CD4-positive, CD25-positive, alpha-beta regulatory T cell (primary cell): ENCODE measurements at regions not wholly inside any gene's neighbourhood (a gene's known extent, or its start where the extent isn't known, plus 50 kb on each side); places are given as distances from the start of the nearest gene placed in this dataset.

ENCODE experiments used
- ATAC-seq, 2 donors: fragments of 150-1000 bp; cut with Tn5 transposase; one replicate each; pipeline ENCODE4 v1.10.0; 2021; ENCODE audit warnings: low read depth in 2 of 2, moderate number of reproducible peaks in 2 of 2, moderate library complexity in 1 of 2
- DNase-seq, 3 donors: peaks; one replicate each; pipeline versions ENCODE4 v3.0.0 to v3.0.0-alpha.2; 2012 to 2022; ENCODE audit warnings: mixed read lengths in 1 of 3
- H3K27ac ChIP-seq: one replicate; pipeline ENCODE4 v1.7.0; 2013; ENCODE audit warnings: mild to moderate bottlenecking, low read length; ENCODE audit not compliant: insufficient read depth, poor library complexity, severe bottlenecking
- H3K27me3 ChIP-seq: one replicate; pipeline ENCODE4 v1.7.0; 2013; ENCODE audit warnings: low read length; ENCODE audit not compliant: control insufficient read depth, insufficient read depth
- H3K36me3 ChIP-seq: one replicate; pipeline ENCODE4 v1.7.0; 2013; ENCODE audit warnings: mild to moderate bottlenecking, low read length, moderate library complexity; ENCODE audit not compliant: control insufficient read depth, insufficient read depth
- H3K4me1 ChIP-seq: 2 replicates; pipeline ENCODE4 v1.7.0; 2013; ENCODE audit warnings: mild to moderate bottlenecking, low read length; ENCODE audit not compliant: insufficient read depth, control insufficient read depth, poor library complexity, severe bottlenecking
- H3K4me3 ChIP-seq: one replicate; pipeline ENCODE4 v1.7.0; 2013; ENCODE audit warnings: low read depth, mild to moderate bottlenecking, low read length, moderate library complexity
- H3K9me3 ChIP-seq, 2 experiments: 1 replicate in 1 of 2; 2 replicates in 1 of 2; pipeline ENCODE4 v1.7.0; 2013; ENCODE audit warnings: low read length in 2 of 2, mild to moderate bottlenecking in 1 of 2, moderate library complexity in 1 of 2; ENCODE audit not compliant: control insufficient read depth in 2 of 2
- H3K27ac Mint-ChIP-seq, 3 donors: one replicate each; pipeline ENCODE4 v1.8.0; 2020 to 2022; ENCODE audit warnings: mild to moderate bottlenecking in 3 of 3, mixed read lengths in 3 of 3, moderate library complexity in 2 of 3
- H3K27me3 Mint-ChIP-seq: one replicate; pipeline ENCODE4 v1.8.0; 2022; ENCODE audit warnings: mild to moderate bottlenecking, mixed read lengths
- H3K36me3 Mint-ChIP-seq: one replicate; pipeline ENCODE4 v1.8.0; 2020; ENCODE audit warnings: mixed read lengths
- H3K4me1 Mint-ChIP-seq, 4 donors: one replicate each; pipeline ENCODE4 v1.8.0; 2020 to 2022; ENCODE audit warnings: mixed read lengths in 4 of 4, mild to moderate bottlenecking in 1 of 4
- H3K4me3 Mint-ChIP-seq, 4 donors: one replicate each; pipeline ENCODE4 v1.8.0; 2020 to 2022; ENCODE audit warnings: mild to moderate bottlenecking in 4 of 4, mixed read lengths in 4 of 4, moderate library complexity in 3 of 4
- H3K9me3 Mint-ChIP-seq, 7 donors: one replicate each; pipeline ENCODE4 v1.8.0; 2020 to 2022; ENCODE audit warnings: mixed read lengths in 7 of 7, mild to moderate bottlenecking in 3 of 7, moderate library complexity in 2 of 7

DNA sequence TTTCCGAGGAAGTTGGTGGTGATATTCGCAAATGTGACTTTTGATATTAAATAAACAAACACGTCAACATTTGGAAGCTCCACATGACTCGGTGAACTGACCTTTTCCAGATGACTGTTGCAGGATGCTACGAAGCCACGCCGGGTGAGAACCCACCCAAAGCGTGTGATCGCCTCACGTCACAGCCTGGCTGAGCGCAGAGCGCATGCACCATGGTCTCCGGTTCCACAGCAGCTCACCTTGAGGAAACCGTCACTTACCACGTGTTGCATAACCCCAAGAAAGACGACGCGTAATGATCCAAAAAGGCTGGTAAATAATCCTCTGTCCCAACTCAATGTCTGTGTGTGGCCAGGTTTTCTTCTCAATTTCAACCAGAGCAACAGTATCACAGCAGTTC, 64.5 kb upstream of the CTDP1 start:
- Mint-ChIP-seq H3K4me1 (no peaks in the 10 kb centered on the region), H3K27me3 (no peaks in the 10 kb centered on the region), H3K4me3 (no peak overlapping the region), H3K27ac (no peak overlapping the region), H3K36me3 (no peaks in the 10 kb centered on the region), H3K9me3 (no peaks in the 10 kb centered on the region)
- no peaks in the 10 kb centered on the region for H3K4me1 ChIP-seq
- no peaks in the 10 kb centered on the region for H3K36me3 ChIP-seq
- no peak for DNase-seq
- no peaks in the 10 kb centered on the region for H3K27me3 ChIP-seq
- H3K27ac ChIP-seq = no peak overlapping the region
- H3K4me3 ChIP-seq = no peak overlapping the region
- H3K9me3 ChIP-seq = no peaks in the 10 kb centered on the region
- no peak for ATAC-seq

DNA sequence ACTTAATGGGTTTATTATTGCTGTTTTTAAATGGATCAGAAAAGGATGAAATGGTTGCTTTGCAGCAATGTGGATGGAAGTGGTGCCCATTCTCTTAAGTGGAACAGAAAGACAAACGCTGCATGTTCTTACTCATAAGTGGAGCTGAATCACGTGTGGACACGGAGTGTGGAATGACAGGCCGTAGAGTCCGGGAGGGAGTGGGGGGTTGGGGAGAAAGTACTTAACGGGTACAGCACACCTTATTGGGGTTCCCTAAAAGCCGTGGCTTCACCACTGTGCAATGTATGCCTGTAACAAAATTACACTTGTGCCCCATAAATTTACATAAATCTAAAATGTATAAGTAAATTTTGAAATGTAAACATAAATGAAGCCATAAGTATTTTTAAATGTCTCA, 64.0 kb upstream of the CTDP1 start:
- Mint-ChIP-seq H3K9me3 (no peaks in the 10 kb centered on the region), H3K27ac (no peak overlapping the region), H3K4me1 (no peaks in the 10 kb centered on the region), H3K4me3 (no peak overlapping the region), H3K27me3 (no peaks in the 10 kb centered on the region), H3K36me3 (no peaks in the 10 kb centered on the region)
- Histone ChIP-seq H3K36me3 (no peaks in the 10 kb centered on the region), H3K27ac (no peak overlapping the region), H3K4me3 (no peak overlapping the region), H3K4me1 (no peaks in the 10 kb centered on the region), H3K27me3 (no peaks in the 10 kb centered on the region), H3K9me3 (no peaks in the 10 kb centered on the region)
- DNase-seq = no peak
- no peak for ATAC-seq

DNA sequence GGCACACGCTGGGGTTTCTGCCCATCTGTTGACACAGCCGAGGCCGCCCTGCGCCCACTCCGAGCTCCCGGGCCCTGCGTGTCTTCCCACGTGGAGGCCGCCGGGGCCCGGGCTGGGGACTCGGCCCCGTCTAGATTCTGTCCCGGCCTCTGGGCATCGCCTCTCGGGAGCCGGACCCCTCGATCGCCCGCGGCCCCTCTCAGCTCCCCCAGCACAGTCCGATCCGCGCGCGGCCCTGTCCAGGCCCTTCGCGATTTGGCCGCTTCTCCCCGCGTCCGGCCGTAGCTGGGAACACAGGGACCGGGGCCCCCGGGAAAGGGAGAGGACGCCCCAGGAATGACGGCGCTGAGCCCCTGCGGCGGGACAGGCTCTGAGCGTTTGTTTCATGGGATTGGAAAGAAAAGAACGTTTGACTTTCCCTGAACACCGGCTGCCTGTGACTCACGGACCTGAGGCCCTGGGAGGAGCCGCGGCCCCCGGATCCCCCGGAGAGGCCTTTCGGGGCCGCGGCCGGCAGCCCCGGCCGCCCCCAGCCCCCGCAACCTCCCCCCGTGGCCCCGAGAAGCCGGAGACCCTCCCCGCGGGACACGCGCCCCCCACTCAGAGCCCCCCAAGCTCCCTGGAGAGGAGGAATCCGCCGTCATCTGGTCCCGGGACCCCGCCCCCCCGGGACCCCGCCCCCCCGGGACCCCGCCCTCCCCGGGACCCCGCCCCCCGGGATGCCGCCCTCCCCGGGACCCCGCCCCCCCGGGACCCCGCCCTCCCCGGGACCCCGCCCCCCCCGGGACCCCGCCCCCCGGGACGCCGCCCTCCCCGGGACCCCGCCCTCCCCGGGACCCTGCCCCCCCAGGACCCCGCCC, 62.7 kb upstream of the CTDP1 start:
- no peak for DNase-seq
- ATAC-seq = no peak
- no peaks in the 10 kb centered on the region for H3K36me3 Mint-ChIP-seq

GRCh38 chr18:79617511-79618500, 61.8 kb upstream of the CTDP1 start:
- H3K27me3 ChIP-seq = no peaks in the 10 kb centered on the region
- Mint-ChIP-seq H3K9me3 (peaks cover 0 to 2% (median 0%) of the 10 kb centered on the region in 7 donors), H3K27me3 (no peaks in the 10 kb centered on the region), H3K4me1 (no peaks in the 10 kb centered on the region), H3K27ac (no peak overlapping the region), H3K36me3 (no peaks in the 10 kb centered on the region), H3K4me3 (no peak overlapping the region)
- DNase-seq (no peak), ATAC-seq (no peak)
- H3K4me3 ChIP-seq = no peak overlapping the region
- no peaks in the 10 kb centered on the region for H3K9me3 ChIP-seq
- H3K4me1 ChIP-seq = no peaks in the 10 kb centered on the region
- no peak overlapping the region for H3K27ac ChIP-seq
- no peaks in the 10 kb centered on the region for H3K36me3 ChIP-seq

More for the DNA sequence above, 62.7 kb upstream of the CTDP1 start:
- no peak overlapping the region for H3K27ac Mint-ChIP-seq
- Histone ChIP-seq H3K9me3 (no peaks in the 10 kb centered on the region), H3K4me3 (no peak overlapping the region), H3K36me3 (no peaks in the 10 kb centered on the region), H3K27ac (no peak overlapping the region), H3K27me3 (no peaks in the 10 kb centered on the region), H3K4me1 (no peaks in the 10 kb centered on the region)
- H3K4me1 Mint-ChIP-seq = no peaks in the 10 kb centered on the region
- no peaks in the 10 kb centered on the region for H3K27me3 Mint-ChIP-seq
- no peak overlapping the region for H3K4me3 Mint-ChIP-seq
- peaks cover 0 to 2% (median 0%) of the 10 kb centered on the region in 7 donors for H3K9me3 Mint-ChIP-seq

DNA sequence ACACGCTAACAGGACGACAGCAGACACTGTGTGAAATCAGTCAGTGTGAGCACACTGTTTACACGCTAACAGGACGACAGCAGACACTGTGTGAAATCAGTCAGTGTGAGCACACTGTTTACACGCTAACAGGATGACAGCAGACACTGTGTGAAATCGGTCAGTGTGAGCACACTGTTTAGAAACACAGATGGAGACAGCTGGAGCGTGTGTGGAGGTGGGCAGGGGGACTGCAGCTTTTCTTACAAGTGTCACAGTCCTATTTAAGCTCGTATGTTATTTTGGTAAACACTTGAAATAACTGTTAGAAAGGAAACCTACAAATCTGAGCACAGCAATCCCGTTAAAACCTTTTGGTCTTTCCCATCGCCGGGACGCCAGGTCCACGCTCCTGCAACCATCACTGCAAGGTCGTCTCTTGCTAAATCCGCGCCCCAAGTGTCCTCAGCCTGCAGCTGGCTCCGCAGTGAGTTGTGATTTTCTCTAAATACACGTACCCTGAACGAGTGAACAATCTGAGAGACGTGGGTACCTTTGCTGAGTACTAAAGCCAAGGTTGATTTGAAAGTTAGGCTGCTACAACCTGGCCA, 58.9 kb upstream of the CTDP1 start:
- peaks cover 0 to 6% (median 0%) of the 10 kb centered on the region in 4 donors for H3K4me1 Mint-ChIP-seq
- no peak for DNase-seq
- peaks cover 0 to 2% (median 0%) of the 10 kb centered on the region in 7 donors for H3K9me3 Mint-ChIP-seq
- Histone ChIP-seq H3K27me3 (no peaks in the 10 kb centered on the region), H3K27ac (no peak overlapping the region), H3K4me1 (no peaks in the 10 kb centered on the region), H3K36me3 (no peaks in the 10 kb centered on the region), H3K9me3 (no peaks in the 10 kb centered on the region), H3K4me3 (no peak overlapping the region)
- no peak overlapping the region for H3K27ac Mint-ChIP-seq
- no peak for ATAC-seq
- H3K27me3 Mint-ChIP-seq = peaks cover 4% of the 10 kb centered on the region
- H3K4me3 Mint-ChIP-seq = no peak overlapping the region
- no peaks in the 10 kb centered on the region for H3K36me3 Mint-ChIP-seq

DNA sequence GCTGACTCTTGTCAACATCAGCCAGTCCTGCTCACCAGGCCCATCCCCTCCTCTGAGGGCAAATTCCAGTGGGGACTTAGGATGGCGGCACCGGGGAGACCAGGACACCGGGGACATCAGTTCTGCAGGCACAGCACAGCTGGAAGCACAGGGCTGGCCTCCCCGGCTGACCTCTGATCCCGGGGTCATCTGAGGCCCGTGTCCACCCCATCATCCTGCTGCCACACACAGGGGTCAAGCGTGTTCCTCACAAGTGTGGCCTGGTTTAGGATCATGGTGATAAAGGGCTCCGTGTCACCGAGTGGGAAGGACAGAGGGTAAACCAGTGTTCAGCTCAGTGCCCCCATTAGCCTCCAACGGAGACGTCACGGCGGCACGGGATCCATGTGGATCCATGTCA, 58.1 kb upstream of the CTDP1 start:
- Histone ChIP-seq H3K4me1 (no peaks in the 10 kb centered on the region), H3K27ac (no peak overlapping the region), H3K36me3 (no peaks in the 10 kb centered on the region), H3K9me3 (no peaks in the 10 kb centered on the region), H3K27me3 (no peaks in the 10 kb centered on the region), H3K4me3 (no peak overlapping the region)
- Mint-ChIP-seq H3K36me3 (no peaks in the 10 kb centered on the region), H3K4me3 (no peak overlapping the region), H3K27me3 (peaks cover 4% of the 10 kb centered on the region), H3K27ac (no peak overlapping the region), H3K9me3 (peaks cover 0 to 2% (median 0%) of the 10 kb centered on the region in 7 donors), H3K4me1 (peaks cover 0 to 6% (median 0%) of the 10 kb centered on the region in 4 donors)
- DNase-seq = no peak
- no peak for ATAC-seq

GRCh38 chr18:79622004-79622403, 57.6 kb upstream of the CTDP1 start:
- no peak overlapping the region for H3K27ac ChIP-seq
- peaks cover 4% of the 10 kb centered on the region for H3K27me3 Mint-ChIP-seq
- no peaks in the 10 kb centered on the region for H3K27me3 ChIP-seq
- H3K9me3 ChIP-seq = no peaks in the 10 kb centered on the region
- no peak for ATAC-seq
- peaks cover 0 to 2% (median 0%) of the 10 kb centered on the region in 7 donors for H3K9me3 Mint-ChIP-seq
- no peaks in the 10 kb centered on the region for H3K36me3 Mint-ChIP-seq
- H3K4me1 ChIP-seq = no peaks in the 10 kb centered on the region
- no peak for DNase-seq
- no peaks in the 10 kb centered on the region for H3K36me3 ChIP-seq
- no peak overlapping the region for H3K4me3 Mint-ChIP-seq
- H3K4me1 Mint-ChIP-seq = peaks cover 0 to 6% (median 0%) of the 10 kb centered on the region in 4 donors
- no peak overlapping the region for H3K4me3 ChIP-seq
- no peak overlapping the region for H3K27ac Mint-ChIP-seq
